ENCODE measurements at regions not wholly inside any gene's neighbourhood (a gene's known extent, or its start where the extent isn't known, plus 50 kb on each side); places are given as distances from the start of the nearest gene placed in this dataset.

DNA sequence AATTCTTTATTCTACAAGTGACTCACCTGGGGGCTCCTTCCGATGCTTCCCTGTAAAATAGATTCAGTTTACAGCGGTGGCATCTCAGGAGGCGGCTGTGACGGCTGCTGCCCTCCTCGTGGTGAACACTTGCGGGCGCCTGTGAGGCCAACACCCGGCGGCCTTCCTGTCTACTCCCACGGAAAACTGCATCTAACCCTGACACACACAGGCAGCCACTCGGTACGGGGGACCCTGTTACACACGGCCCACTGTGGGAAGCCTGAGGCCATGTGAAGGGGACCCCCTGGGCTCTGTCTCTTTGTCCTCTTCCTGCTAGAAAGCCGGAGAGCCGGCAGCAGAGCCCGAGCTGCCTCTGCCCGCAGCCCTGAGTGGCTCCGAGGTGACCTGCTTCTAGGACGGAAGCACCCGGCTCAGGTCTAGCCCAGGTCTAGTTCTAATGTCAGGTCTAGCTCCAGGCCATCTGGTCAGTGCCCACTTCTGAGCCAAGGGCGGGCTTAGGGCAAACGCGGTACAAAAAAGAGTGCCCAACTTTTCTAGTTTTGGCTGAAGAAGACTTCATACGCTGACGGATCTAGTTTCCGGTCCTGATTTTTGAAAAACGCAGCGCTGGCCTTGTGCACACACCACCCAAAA, 159.4 kb downstream of the ENGASE start:
- no peak overlapping the region for H3K27ac ChIP-seq (ENCODE audit: low read length)
- H3K27me3 ChIP-seq (ENCODE audit: control insufficient read depth, insufficient read depth, low read length): no peaks in the 10 kb centered on the region
- H3K4me3 ChIP-seq (ENCODE audit: low read length): no peak overlapping the region
- no peaks in the 10 kb centered on the region for H3K9me3 ChIP-seq (replicated peaks; ENCODE audit: control insufficient read depth, low read depth, low read length)
- H3K4me1 ChIP-seq (ENCODE audit: control insufficient read depth, insufficient read depth, low read length): no peaks in the 10 kb centered on the region
- H3K36me3 ChIP-seq (ENCODE audit: control insufficient read depth, insufficient read depth, low read length): no peaks in the 10 kb centered on the region
- WGBS (ENCODE audit: insufficient coverage): 79% methylated on average over 20 of the region's 28 CpGs
- no peak for DNase-seq

DNA sequence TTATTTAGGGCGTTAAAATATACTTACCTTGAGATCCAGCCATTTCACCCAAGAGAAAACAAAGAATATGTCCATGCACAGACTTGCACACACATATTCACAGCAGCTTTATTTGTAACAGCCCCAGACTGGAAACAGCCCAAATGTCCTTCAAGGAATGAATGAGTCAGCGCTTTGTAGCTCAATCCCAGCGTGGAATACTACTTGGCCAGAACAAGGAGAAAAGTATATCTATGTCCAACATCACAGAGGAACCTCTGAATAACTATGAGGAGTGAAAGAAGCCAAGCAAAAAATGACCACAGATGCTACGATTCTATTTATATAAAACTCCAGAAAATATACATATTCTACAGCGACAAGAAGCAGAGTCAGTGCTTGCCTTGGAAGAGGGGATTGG, 158.3 kb downstream of the ENGASE start:
- Histone ChIP-seq H3K27me3 (ENCODE audit: control insufficient read depth, insufficient read depth, low read length) (peaks cover 2% of the 10 kb centered on the region), H3K9me3 (replicated peaks; ENCODE audit: control insufficient read depth, low read depth, low read length) (no peaks in the 10 kb centered on the region), H3K27ac (ENCODE audit: low read length) (no peak overlapping the region), H3K4me1 (ENCODE audit: control insufficient read depth, insufficient read depth, low read length) (no peaks in the 10 kb centered on the region), H3K4me3 (ENCODE audit: low read length) (no peak overlapping the region), H3K36me3 (ENCODE audit: control insufficient read depth, insufficient read depth, low read length) (no peaks in the 10 kb centered on the region)
- 91% methylated on average over 1 of the region's 5 CpGs for WGBS (ENCODE audit: insufficient coverage)
- no peak for DNase-seq

- Histone ChIP-seq H3K4me3 (ENCODE audit: low read length) (no peak overlapping the region), H3K9me3 (replicated peaks; ENCODE audit: control insufficient read depth, low read depth, low read length) (no peaks in the 10 kb centered on the region), H3K27ac (ENCODE audit: low read length) (no peak overlapping the region), H3K36me3 (ENCODE audit: control insufficient read depth, insufficient read depth, low read length) (no peaks in the 10 kb centered on the region), H3K27me3 (ENCODE audit: control insufficient read depth, insufficient read depth, low read length) (peaks cover 5% of the 10 kb centered on the region), H3K4me1 (ENCODE audit: control insufficient read depth, insufficient read depth, low read length) (no peaks in the 10 kb centered on the region)
- WGBS (ENCODE audit: insufficient coverage): 77% methylated on average over 7 of the region's 10 CpGs
- no peak for DNase-seq
Observed at GRCh38 chr17:79231766-79232287, 157.2 kb downstream of the ENGASE start.

GRCh38 chr17:79230576-79230975, 156.0 kb downstream of the ENGASE start:
- Histone ChIP-seq H3K4me1 (ENCODE audit: control insufficient read depth, insufficient read depth, low read length) (no peaks in the 10 kb centered on the region), H3K27ac (ENCODE audit: low read length) (no peak overlapping the region), H3K9me3 (replicated peaks; ENCODE audit: control insufficient read depth, low read depth, low read length) (no peaks in the 10 kb centered on the region), H3K36me3 (ENCODE audit: control insufficient read depth, insufficient read depth, low read length) (no peaks in the 10 kb centered on the region), H3K4me3 (ENCODE audit: low read length) (no peak overlapping the region), H3K27me3 (ENCODE audit: control insufficient read depth, insufficient read depth, low read length) (peaks cover 8% of the 10 kb centered on the region)
- no peak for DNase-seq
- WGBS (ENCODE audit: insufficient coverage): 72% methylated on average over 6 of the region's 7 CpGs

GRCh38 chr17:79226037-79226436, 151.4 kb downstream of the ENGASE start:
- 86% methylated on average over 2 of the region's 2 CpGs for WGBS (ENCODE audit: insufficient coverage)
- peaks cover 45% of the 10 kb centered on the region for H3K27me3 ChIP-seq (ENCODE audit: control insufficient read depth, insufficient read depth, low read length)
- no peaks in the 10 kb centered on the region for H3K4me1 ChIP-seq (ENCODE audit: control insufficient read depth, insufficient read depth, low read length)
- H3K4me3 ChIP-seq (ENCODE audit: low read length): no peak overlapping the region
- H3K36me3 ChIP-seq (ENCODE audit: control insufficient read depth, insufficient read depth, low read length): no peaks in the 10 kb centered on the region
- DNase-seq: no peak
- H3K27ac ChIP-seq (ENCODE audit: low read length): no peak overlapping the region
- H3K9me3 ChIP-seq (replicated peaks; ENCODE audit: control insufficient read depth, low read depth, low read length): no peaks in the 10 kb centered on the region

- H3K4me1 ChIP-seq (ENCODE audit: control insufficient read depth, insufficient read depth, low read length): no peaks in the 10 kb centered on the region
- peaks cover 56% of the 10 kb centered on the region for H3K27me3 ChIP-seq (ENCODE audit: control insufficient read depth, insufficient read depth, low read length)
- H3K4me3 ChIP-seq (ENCODE audit: low read length): no peak overlapping the region
- H3K27ac ChIP-seq (ENCODE audit: low read length): no peak overlapping the region
- no peaks in the 10 kb centered on the region for H3K9me3 ChIP-seq (replicated peaks; ENCODE audit: control insufficient read depth, low read depth, low read length)
- DNase-seq: no peak
- WGBS (ENCODE audit: insufficient coverage): 65% methylated on average over 5 of the region's 5 CpGs
- no peaks in the 10 kb centered on the region for H3K36me3 ChIP-seq (ENCODE audit: control insufficient read depth, insufficient read depth, low read length)
Observed at GRCh38 chr17:79224903-79225302, 150.3 kb downstream of the ENGASE start.

- no peak overlapping the region for H3K27ac ChIP-seq (ENCODE audit: low read length)
- H3K36me3 ChIP-seq (ENCODE audit: control insufficient read depth, insufficient read depth, low read length): no peaks in the 10 kb centered on the region
- H3K27me3 ChIP-seq (ENCODE audit: control insufficient read depth, insufficient read depth, low read length): peaks cover 60% of the 10 kb centered on the region
- no peaks in the 10 kb centered on the region for H3K4me1 ChIP-seq (ENCODE audit: control insufficient read depth, insufficient read depth, low read length)
- H3K4me3 ChIP-seq (ENCODE audit: low read length): no peak overlapping the region
- no peak for DNase-seq
- WGBS (ENCODE audit: insufficient coverage): 43% methylated on average over 1 of the region's 4 CpGs
- H3K9me3 ChIP-seq (replicated peaks; ENCODE audit: control insufficient read depth, low read depth, low read length): no peaks in the 10 kb centered on the region
Observed at GRCh38 chr17:79224476-79224875, 149.9 kb downstream of the ENGASE start.

GRCh38 chr17:79223953-79224352, 149.3 kb downstream of the ENGASE start:
- H3K4me1 ChIP-seq (ENCODE audit: control insufficient read depth, insufficient read depth, low read length): no peaks in the 10 kb centered on the region
- no peak overlapping the region for H3K27ac ChIP-seq (ENCODE audit: low read length)
- DNase-seq: no peak
- no peaks in the 10 kb centered on the region for H3K9me3 ChIP-seq (replicated peaks; ENCODE audit: control insufficient read depth, low read depth, low read length)
- no peak overlapping the region for H3K4me3 ChIP-seq (ENCODE audit: low read length)
- H3K36me3 ChIP-seq (ENCODE audit: control insufficient read depth, insufficient read depth, low read length): no peaks in the 10 kb centered on the region
- peaks cover 65% of the 10 kb centered on the region for H3K27me3 ChIP-seq (ENCODE audit: control insufficient read depth, insufficient read depth, low read length)
- 62% methylated on average over 6 of the region's 8 CpGs for WGBS (ENCODE audit: insufficient coverage)

DNA sequence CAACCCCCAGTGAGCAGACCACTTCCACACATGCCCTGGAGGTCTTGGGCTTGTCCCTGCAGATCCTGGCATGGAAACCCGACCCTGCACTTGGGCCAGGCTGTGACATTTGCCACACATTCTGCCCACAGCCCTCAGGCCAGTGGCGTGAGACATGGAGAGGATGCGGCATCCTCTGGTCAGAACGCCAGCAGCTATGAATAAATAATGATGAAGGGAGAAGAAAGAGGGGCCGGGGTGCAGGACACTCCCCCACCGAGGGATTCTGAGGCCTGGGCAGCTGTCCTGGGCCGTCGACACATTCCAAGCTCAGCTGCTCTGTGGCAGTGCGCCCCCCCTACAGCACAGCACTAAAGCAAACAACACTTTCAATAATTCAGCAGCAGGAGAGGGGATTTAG, 148.8 kb downstream of the ENGASE start:
- H3K9me3 ChIP-seq (replicated peaks; ENCODE audit: control insufficient read depth, low read depth, low read length): no peaks in the 10 kb centered on the region
- DNase-seq: no peak
- no peak overlapping the region for H3K4me3 ChIP-seq (ENCODE audit: low read length)
- 60% methylated on average over 1 of the region's 9 CpGs for WGBS (ENCODE audit: insufficient coverage)
- no peaks in the 10 kb centered on the region for H3K36me3 ChIP-seq (ENCODE audit: control insufficient read depth, insufficient read depth, low read length)
- peaks cover 68% of the 10 kb centered on the region for H3K27me3 ChIP-seq (ENCODE audit: control insufficient read depth, insufficient read depth, low read length)
- no peak overlapping the region for H3K27ac ChIP-seq (ENCODE audit: low read length)
- H3K4me1 ChIP-seq (ENCODE audit: control insufficient read depth, insufficient read depth, low read length): no peaks in the 10 kb centered on the region

- peaks cover 73% of the 10 kb centered on the region for H3K27me3 ChIP-seq (ENCODE audit: control insufficient read depth, insufficient read depth, low read length)
- no peak overlapping the region for H3K4me3 ChIP-seq (ENCODE audit: low read length)
- H3K27ac ChIP-seq (ENCODE audit: low read length): no peak overlapping the region
- no peaks in the 10 kb centered on the region for H3K4me1 ChIP-seq (ENCODE audit: control insufficient read depth, insufficient read depth, low read length)
- 47% methylated on average over 3 of the region's 8 CpGs for WGBS (ENCODE audit: insufficient coverage)
- H3K36me3 ChIP-seq (ENCODE audit: control insufficient read depth, insufficient read depth, low read length): no peaks in the 10 kb centered on the region
- no peaks in the 10 kb centered on the region for H3K9me3 ChIP-seq (replicated peaks; ENCODE audit: control insufficient read depth, low read depth, low read length)
- DNase-seq: no peak
Observed at GRCh38 chr17:79221597-79221996, 147.0 kb downstream of the ENGASE start.

Measured in muscle of leg (tissue), 3 donors.